Stimulated activated CD4-positive, alpha-beta T cell treated with anti-CD3 and anti-CD28 coated beads, Interleukin-4, amount 100 ng/mL, for 24 hours (primary cell): ENCODE measurements at regions not wholly inside any gene's neighbourhood (a gene's known extent, or its start where the extent isn't known, plus 50 kb on each side); places are given as distances from the start of the nearest gene placed in this dataset.
"Not testable (repeated sequence)": the region's sequence is repeated elsewhere in the genome, so short reads cannot be mapped to it uniquely, and the experiment has no call there.

Source experiments
- DNase-seq: peaks from one replicate; pipeline ENCODE4 v3.0.0-alpha.2; 2020

DNA sequence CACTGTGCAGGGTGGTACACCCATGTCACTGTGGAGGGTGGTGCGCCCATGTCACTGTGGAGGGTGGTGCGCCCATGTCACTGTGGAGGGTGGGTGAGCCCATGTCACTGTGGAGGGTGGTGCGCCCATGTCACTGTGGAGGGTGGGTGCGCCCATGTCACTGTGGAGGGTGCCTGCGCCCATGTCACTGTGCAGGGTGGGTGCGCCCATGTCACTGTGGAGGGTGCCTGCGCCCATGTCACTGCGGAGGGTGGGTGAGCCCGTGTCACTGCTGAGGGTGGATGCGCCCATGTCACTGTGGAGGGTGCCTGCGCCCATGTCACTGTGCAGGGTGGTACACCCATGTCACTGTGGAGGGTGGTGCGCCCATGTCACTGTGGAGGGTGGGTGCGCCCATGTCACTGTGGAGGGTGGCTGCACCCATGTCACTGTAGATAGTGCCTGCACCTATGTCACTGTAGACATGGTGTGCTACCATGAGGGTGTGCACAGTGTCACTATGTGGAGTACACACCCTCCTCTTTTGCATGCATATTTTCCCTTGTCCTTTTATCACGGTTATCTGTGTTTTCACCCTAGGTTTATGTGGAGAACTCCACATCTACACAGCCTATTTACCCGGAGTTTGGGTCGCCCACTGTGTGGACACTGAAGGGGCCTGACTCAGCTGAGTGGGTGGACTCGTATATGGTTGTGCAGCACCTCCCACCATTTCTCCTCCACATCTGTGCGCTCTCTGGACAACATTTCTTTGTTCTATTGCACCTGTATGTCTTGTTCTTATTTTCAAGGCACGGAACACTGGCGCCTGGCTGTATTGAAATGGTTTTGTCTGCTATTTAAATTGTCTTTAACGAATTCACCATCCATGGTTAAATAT lies 222.4 kb downstream of the ERMARD start:
- not testable (repeated sequence) for DNase-seq

DNA sequence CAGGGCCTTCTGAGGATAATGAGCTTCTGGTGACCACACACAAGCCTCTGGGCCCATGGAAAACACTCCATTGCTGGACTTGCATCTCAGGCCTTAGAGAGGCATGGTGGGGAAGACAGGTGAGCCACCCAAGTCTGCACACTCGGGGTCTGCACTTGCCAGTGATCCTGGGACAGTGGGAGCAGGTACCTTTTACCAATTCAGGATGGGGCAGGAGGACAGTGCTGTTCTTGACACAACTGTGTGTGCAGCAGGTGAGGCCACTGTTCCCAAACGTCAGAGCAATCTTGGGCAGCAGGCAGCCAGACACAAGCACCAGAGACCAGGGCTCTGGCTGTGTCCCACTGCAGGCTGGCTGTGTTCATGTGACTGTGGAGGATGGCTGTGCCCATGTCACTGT lies 221.3 kb downstream of the ERMARD start:
- DNase-seq = no peak

DNA sequence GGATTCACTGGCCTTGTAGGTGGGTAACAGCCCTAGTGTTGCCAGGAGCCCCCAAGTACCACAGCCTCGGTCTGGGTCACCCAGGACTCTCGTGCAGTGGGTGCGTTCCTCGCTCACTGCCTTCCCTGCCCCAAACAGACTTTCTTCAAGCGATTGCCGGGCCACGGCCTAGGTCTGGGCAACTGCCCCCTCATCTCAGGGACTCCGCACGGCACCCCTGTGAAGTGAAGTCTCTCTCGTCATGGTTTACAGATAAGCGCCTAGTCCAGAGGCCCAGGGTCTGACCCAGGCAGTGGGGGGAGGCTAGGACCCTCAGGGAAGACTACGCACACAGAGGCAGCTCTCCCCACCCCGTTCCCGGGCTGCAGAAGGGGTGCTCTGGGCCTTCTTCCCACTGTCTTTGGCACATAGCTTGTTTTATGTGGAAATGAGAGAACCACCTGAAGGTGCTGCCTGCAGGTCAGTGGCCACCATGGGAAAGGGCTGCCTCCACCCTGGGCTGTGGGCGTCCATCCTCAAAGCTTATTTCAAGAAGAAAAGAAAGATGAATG lies 220.8 kb downstream of the ERMARD start:
- DNase-seq = no peak

- no peak for DNase-seq
These were observed 219.8 kb downstream of the ERMARD start for GRCh38 chr6:169971081-169971861.

DNA sequence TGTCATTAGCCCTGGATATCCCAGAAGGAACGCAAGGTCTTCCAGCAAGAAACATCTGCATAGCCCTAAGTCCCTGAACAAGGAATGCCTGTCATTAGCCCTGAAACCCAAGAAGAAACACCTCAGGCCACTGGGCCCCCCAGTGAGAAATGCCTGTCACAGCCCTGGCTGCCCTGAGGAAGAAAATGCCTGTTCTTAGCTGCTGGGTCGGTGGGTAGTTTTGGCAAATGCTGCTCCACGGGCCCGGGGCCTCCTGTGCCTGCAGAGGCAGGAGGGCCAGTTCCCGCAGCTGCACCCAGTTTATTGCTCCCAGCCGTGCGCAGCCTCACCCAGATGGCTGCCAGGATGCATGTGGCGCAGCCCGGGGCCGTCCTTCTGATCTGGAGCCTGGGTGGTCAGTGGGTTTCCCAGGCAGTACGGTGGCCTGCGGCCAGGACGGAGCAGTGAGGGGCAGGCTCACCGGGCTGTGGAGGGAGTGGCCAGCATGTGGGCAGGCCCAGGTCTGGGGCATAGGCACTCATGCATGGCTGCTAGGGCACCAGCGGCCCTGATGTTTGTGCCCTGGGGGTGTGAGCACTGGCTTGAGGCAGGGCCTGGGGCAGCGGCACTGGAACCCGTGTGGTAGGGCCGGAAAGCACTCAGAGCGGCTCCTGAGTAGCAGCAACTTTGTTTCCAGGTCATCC lies 219.0 kb downstream of the ERMARD start:
- DNase-seq = no peak

DNA sequence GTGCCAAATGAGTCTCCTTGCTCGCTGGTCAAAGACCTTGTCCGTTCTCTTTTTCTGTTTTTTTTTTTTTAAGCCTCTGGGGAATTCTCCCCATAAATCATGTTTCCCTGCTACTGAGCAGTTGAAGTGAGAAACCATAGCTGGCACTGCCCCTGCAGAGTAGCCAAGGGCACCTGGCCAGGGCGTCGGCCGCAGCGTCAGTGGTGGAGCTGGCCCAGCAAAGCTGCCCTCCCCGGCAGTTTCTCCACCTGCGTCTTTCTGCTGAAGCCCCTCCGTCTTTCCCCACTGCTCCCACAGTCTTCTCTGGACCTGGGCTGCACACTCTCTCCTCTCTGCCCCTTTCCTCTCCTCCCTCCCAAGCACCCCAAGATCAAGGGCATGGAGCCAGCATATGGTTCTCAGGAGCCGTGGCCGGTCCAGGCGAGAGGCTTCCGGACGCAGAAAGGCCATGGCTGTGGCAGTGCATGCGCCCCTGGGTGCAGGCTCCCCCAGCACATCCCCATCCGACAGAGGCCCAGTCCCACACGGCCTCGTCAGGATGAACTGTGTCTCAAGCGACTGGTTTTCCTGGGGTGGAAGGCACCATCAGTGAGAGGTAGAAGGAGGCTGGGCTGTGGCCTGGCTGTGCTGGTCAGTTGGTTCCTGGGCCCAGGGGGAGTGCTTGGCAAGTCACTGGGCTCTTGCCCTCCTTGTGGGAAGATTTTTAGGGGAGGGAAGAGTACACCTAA lies 218.1 kb downstream of the ERMARD start:
- DNase-seq = no peak

DNA sequence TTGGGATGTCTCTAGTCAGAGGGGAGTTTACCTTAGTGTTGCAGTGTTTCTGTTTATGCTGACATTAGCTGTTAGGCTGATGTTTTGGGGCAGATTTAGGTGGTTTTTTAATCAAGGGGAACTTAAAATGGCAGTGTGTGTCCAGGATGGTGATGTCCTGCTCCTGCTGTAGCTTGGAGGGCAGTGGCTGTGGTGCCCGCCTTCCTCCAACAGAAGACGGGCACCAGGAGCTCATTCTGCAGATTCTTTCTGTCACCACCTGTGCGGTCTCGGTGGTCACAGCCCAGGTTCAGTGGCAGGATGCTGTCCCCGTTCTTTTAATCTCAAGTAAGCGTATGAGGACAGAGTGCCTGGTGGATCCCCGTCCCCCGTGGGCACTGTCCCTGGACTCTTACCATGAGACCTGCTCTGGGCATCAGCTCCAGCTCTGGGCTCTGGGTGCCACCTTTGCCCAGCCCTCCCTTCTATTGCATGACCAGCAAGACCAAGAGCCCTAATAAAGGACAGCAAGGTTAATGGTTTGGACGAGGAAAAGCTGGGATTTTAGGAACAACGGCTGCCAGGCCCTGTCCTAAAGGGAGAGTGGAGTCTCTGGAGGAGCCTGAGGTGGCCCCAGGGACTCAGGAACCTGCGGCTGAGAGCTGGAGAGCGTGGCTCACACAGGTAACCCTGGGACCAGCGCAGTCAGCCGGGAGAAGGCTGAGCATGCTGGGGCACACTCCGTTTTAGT lies 217.3 kb downstream of the ERMARD start:
- DNase-seq = no peak

GRCh38 chr6:169967687-169968086 lies 216.3 kb downstream of the ERMARD start:
- no peak for DNase-seq

DNA sequence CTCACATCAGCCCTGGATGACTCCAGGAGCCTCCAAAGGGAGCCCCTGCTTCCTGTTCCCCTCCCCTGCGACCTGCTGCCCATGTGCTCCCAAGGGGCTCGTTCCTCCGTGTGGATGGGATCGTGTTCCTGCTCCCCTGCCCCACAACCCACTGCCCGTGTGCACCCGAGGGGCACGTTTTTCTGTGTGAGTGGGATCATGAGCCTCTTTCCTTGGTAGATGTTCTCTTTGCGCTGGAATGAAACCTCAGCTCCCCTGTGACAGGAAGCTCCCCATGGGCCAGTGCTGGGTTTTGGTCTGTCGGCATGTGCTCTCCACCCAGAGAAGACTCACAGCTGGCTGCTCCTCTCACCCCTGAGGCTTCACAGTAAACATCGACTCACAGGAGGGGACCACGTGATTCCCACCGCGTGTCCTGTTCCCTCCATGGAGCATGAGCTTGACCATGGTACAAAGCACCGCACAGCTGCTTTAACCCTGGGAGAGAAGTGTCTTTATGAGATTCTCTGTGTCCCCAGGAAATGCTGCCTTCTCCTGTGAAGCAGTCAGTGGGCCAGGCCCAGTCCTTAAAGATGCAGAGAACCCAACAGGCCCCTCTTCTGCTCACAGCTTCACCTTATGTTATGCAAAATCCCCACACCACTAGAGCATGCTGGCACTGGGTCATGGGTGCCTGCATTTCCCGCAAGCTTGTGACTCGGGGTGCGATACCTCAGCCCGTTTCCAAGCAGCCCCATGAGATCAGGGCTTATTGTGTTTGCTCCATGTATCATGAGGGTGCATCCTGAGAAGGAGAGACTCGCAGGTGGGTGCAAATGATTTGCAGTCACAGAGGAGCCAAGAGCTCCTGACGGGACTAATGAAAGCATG lies 215.1 kb downstream of the ERMARD start:
- no peak for DNase-seq

GRCh38 chr6:169965657-169966311 lies 214.4 kb downstream of the ERMARD start:
- DNase-seq = no peak

DNA sequence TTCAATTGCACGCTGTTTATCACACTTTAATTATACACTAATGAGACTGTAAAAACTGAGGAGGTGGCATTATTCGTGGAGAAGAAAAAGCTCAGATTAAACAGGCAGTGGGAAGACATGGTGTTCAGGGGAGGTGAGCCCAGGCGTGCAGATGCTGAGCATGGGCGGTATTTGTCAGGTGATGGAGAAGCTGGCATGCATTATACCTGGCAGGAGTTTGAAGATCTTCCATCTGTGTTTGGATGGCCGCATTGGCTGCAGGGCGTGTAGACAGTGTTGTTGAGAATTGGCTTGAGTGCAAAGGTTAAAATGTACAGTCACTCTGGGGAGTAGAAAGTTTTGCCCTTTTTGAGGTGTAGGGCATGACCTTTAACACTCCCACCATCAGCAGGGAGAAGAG lies 213.8 kb downstream of the ERMARD start:
- DNase-seq = no peak

- no peak for DNase-seq
These were observed 213.2 kb downstream of the ERMARD start for GRCh38 chr6:169964486-169965180.

DNA sequence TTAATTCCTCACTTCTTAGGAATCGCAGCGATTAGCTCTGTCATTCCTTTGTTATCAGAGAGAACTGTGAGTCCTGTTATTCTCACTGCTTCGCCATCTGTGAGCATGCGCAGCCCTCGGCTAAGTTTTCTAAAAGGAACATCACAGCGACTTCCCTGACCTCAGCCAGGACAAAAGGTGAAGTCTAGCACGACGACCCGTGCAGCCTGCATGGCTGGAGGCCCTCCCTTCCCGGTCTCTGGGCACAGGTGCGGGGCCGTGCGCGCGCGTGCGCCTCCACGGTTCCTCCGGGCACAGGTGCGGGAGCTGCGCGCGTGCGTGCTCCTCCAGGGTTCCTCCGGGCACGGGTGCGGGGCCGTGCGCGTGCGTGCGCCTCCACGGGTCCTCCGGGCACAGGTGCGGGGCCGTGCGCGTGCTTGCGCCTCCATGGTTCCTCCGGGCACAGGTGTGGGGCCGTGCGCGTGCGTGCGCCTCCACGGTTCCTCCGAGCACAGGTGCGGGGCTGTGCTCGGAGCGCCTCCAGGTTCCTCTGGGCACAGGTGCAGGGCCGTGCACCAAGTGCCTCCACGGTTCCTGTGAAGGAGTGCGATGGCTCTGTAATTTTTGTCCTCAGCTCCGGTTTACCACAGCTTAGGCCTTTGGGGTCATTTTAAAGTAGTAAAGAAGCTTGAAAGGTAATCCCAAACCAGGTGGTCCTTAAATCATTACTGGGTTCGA lies 212.3 kb downstream of the ERMARD start:
- no peak for DNase-seq

- DNase-seq = no peak
These were observed 211.4 kb downstream of the ERMARD start for GRCh38 chr6:169962604-169963469.

- peak; percentile 18 for DNase-seq
These were observed 210.5 kb downstream of the ERMARD start for GRCh38 chr6:169961772-169962561.

DNA sequence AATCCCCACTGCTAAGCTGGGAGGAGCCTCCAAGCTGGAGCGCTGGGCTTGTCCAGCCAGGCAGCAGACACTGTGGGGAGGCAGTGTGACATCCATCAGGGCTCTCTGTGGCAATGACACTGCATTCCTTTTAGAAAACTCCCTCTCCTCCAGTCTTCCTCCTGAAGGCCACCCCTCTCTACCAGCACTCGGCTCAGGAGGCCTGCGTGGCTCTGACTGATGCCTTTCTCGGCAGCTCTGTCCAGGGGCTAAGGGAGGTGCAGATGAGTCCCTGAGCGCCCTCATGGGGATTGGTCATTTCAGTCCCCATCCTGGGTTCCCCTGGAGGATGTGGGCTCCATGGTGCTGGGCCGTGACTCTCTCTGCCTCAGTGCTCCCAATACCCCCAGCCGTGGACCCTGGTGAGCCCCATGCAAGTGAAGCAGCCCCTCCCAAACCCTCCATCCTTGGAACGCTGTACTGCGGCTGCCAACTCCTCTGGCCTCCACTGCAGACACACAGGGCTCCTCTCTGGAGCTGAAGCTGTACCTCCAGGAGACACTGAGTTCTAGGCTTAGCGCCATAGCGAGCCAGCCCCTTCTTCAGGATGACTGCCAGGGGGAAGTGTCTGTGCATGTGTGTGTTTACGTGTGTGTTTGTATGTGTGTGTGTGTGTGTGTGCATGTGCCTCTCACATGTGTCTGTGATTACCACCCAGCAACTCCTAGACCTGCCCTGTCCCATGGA lies 209.6 kb downstream of the ERMARD start:
- no peak for DNase-seq
